CD4-positive, alpha-beta T cell treated with Interleukin-4 for 1 hour (primary cell): ENCODE measurements at regions not wholly inside any gene's neighbourhood (a gene's known extent, or its start where the extent isn't known, plus 50 kb on each side); places are given as distances from the start of the nearest gene placed in this dataset.
"Not testable (repeated sequence)": the region's sequence is repeated elsewhere in the genome, so short reads cannot be mapped to it uniquely, and the experiment has no call there.

ENCODE experiments used
- DNase-seq, 2 donors: peaks; one replicate each; pipeline ENCODE4 v3.0.0-alpha.2; 2020 to 2022

- DNase-seq: no peak
Observed at GRCh38 chr4:122100508-122100907, 51.6 kb upstream of the BLTP1 start.

- DNase-seq: no peak
Observed at GRCh38 chr4:122099896-122100295, 52.2 kb upstream of the BLTP1 start.

GRCh38 chr4:122091836-122092405, 60.2 kb upstream of the BLTP1 start:
- DNase-seq: no peak

GRCh38 chr4:122091397-122091796, 60.7 kb upstream of the BLTP1 start:
- no peak for DNase-seq

- no peak for DNase-seq
Observed at GRCh38 chr4:122090989-122091388, 61.1 kb upstream of the BLTP1 start.

- DNase-seq: no peak
Observed at GRCh38 chr4:122086338-122087065, 65.6 kb upstream of the BLTP1 start.

- DNase-seq: no peak
Observed at GRCh38 chr4:122083989-122084388, 68.1 kb upstream of the BLTP1 start.

GRCh38 chr4:122083351-122083750, 68.8 kb upstream of the BLTP1 start:
- DNase-seq: no peak

- no peak for DNase-seq
Observed at GRCh38 chr4:122082661-122083060, 69.5 kb upstream of the BLTP1 start.

- DNase-seq: not testable (repeated sequence)
Observed at GRCh38 chr4:122077653-122078052, 74.5 kb upstream of the BLTP1 start.

GRCh38 chr4:122076835-122077234, 75.3 kb upstream of the BLTP1 start:
- not testable (repeated sequence) for DNase-seq

GRCh38 chr4:122073615-122074014, 78.5 kb upstream of the BLTP1 start:
- no peak for DNase-seq

- no peak for DNase-seq
Observed at GRCh38 chr4:122065915-122066314, 86.2 kb upstream of the BLTP1 start.

- no peak for DNase-seq
Observed at GRCh38 chr4:122065149-122065548, 87.0 kb upstream of the BLTP1 start.

GRCh38 chr4:122053186-122053585, 98.9 kb upstream of the BLTP1 start:
- DNase-seq: no peak

- no peak for DNase-seq
Observed at GRCh38 chr4:122052677-122053076, 99.5 kb upstream of the BLTP1 start.

GRCh38 chr4:122050841-122051240, 99.0 kb upstream of the TRPC3 start:
- no peak for DNase-seq

GRCh38 chr4:122047456-122048425, 95.9 kb upstream of the TRPC3 start:
- no peak for DNase-seq

GRCh38 chr4:122046255-122046654, 94.4 kb upstream of the TRPC3 start:
- DNase-seq: no peak

- DNase-seq: no peak
Observed at GRCh38 chr4:122045533-122045932, 93.7 kb upstream of the TRPC3 start.

- no peak for DNase-seq
Observed at GRCh38 chr4:122044501-122044900, 92.6 kb upstream of the TRPC3 start.

GRCh38 chr4:122041312-122041711, 89.5 kb upstream of the TRPC3 start:
- DNase-seq: no peak

GRCh38 chr4:122038896-122039295, 87.0 kb upstream of the TRPC3 start:
- DNase-seq: no peak

GRCh38 chr4:122034619-122035018, 82.8 kb upstream of the TRPC3 start:
- DNase-seq: no peak
